A673 (cell line): ENCODE measurements at regions not wholly inside any gene's neighbourhood (a gene's known extent, or its start where the extent isn't known, plus 50 kb on each side); places are given as distances from the start of the nearest gene placed in this dataset.
"Not testable (repeated sequence)": the region's sequence is repeated elsewhere in the genome, so short reads cannot be mapped to it uniquely, and the experiment has no call there.

Source experiments
- BruUV-seq: library from RNA; stranded (reverse); fragments of 400-500 nt; replicated peaks from 2 replicates; lab custom pipeline; 2021; lab: Mats Ljungman, UMichigan
- CTCF ChIA-PET: fragments of 300-600 bp; sonication (Branson Sonifier 250); formaldehyde crosslinking; loops from one replicate; lab custom pipeline; 2022; ENCODE audit warnings: antibody characterized with exemption; lab: Charles Lee
- POLR2A ChIA-PET: fragments of 300-600 bp; sonication (Branson Sonifier 250); formaldehyde crosslinking; loops from one replicate; lab custom pipeline; 2022; ENCODE audit warnings: antibody characterized with exemption; ENCODE audit not compliant: low non-redundant PET; lab: Charles Lee
- DNase-seq: peaks from one replicate; pipeline ENCODE4 v3.0.0-alpha.2; 2015; ENCODE audit warnings: low spot score
- H3K27ac ChIP-seq: fragments of 200-600 bp; sonication (generic); 2 replicates; pipeline ENCODE4 v1.5.1; 2016; ENCODE audit warnings: mixed run types, low read depth, mild to moderate bottlenecking, mixed read lengths, antibody characterized with exemption, low read length; ENCODE audit not compliant: poor library complexity, severe bottlenecking
- H3K27me3 ChIP-seq: fragments of 200-600 bp; sonication (generic); replicated peaks from 2 replicates; pipeline ENCODE4 v1.6.1; 2017; ENCODE audit warnings: mixed run types, low read depth, mild to moderate bottlenecking, mixed read lengths, antibody characterized with exemption, low read length; ENCODE audit not compliant: insufficient read depth, poor library complexity
- H3K36me3 ChIP-seq: fragments of 200-600 bp; sonication (generic); 2 replicates; pipeline ENCODE4 v1.6.1; 2016; ENCODE audit warnings: mixed run types, mild to moderate bottlenecking, mixed read lengths, antibody characterized with exemption, low read length; ENCODE audit not compliant: insufficient read depth, poor library complexity, severe bottlenecking
- H3K4me1 ChIP-seq: fragments of 200-600 bp; sonication (generic); 2 replicates; pipeline ENCODE4 v1.6.1; 2017; ENCODE audit warnings: mixed run types, mild to moderate bottlenecking, mixed read lengths, antibody characterized with exemption, low read length; ENCODE audit not compliant: insufficient read depth, poor library complexity, severe bottlenecking
- H3K4me3 ChIP-seq: fragments of 200-600 bp; sonication (generic); 2 replicates; pipeline ENCODE4 v1.5.1; 2016; ENCODE audit warnings: low read depth, mixed run types, mild to moderate bottlenecking, mixed read lengths, low read length; ENCODE audit not compliant: poor library complexity, severe bottlenecking
- H3K9me3 ChIP-seq: fragments of 200-600 bp; sonication (generic); 2 replicates; pipeline ENCODE4 v1.6.1; 2016; ENCODE audit warnings: mixed run types, low read depth, mild to moderate bottlenecking, mixed read lengths, antibody characterized with exemption, low read length; ENCODE audit not compliant: poor library complexity, severe bottlenecking
- CTCF ChIP-seq: fragments of 300-800, 200-600 bp; sonication (generic); conservative IDR thresholded peaks from 2 replicates; pipeline ENCODE4 v1.5.1; 2017; ENCODE audit warnings: low read depth, mild to moderate bottlenecking, antibody characterized with exemption, low read length, moderate library complexity, mixed read lengths
- EZH2 ChIP-seq: fragments of 200-600 bp; sonication (generic); IDR thresholded peaks from 2 replicates; pipeline ENCODE4 v1.6.1; 2017; ENCODE audit warnings: borderline replicate concordance, low read depth, mild to moderate bottlenecking, mixed read lengths, antibody characterized with exemption, low read length; ENCODE audit not compliant: poor library complexity, severe bottlenecking
- intact Hi-C: fragments of 100-400 bp; cut with micrococcal nuclease; formaldehyde crosslinking; loops from one replicate; pipeline ENCODE4 v1.10.0; 2022; ENCODE audit not compliant: unreplicated experiment

GRCh38 chr1:30213936-30214335 lies 509.4 kb downstream of the MATN1 start:
- no peaks in the 10 kb centered on the region for H3K36me3 ChIP-seq
- TF ChIP-seq EZH2 (no peak), CTCF (no peak)
- no peaks in the 10 kb centered on the region for H3K27me3 ChIP-seq
- ChIA-PET POLR2A (no interaction called here), CTCF (no interaction called here)
- BruUV-seq: no TSS peak
- no peaks in the 10 kb centered on the region for H3K4me1 ChIP-seq
- H3K27ac ChIP-seq: no peak overlapping the region
- no peak overlapping the region for H3K4me3 ChIP-seq
- intact Hi-C loops: no loop called here
- DNase-seq: no peak
- H3K9me3 ChIP-seq: no peaks in the 10 kb centered on the region

GRCh38 chr1:30207962-30208361 lies 515.4 kb downstream of the MATN1 start:
- H3K4me3 ChIP-seq, H3K9me3 ChIP-seq, POLR2A ChIA-PET, intact Hi-C loops, H3K36me3 ChIP-seq, H3K27ac ChIP-seq, DNase-seq, CTCF ChIA-PET, BruUV-seq, H3K27me3 ChIP-seq, H3K4me1 ChIP-seq: not testable (repeated sequence)

- H3K4me3 ChIP-seq, H3K4me1 ChIP-seq, DNase-seq, BruUV-seq, H3K9me3 ChIP-seq, H3K36me3 ChIP-seq, POLR2A ChIA-PET, H3K27ac ChIP-seq, CTCF ChIA-PET, intact Hi-C loops, H3K27me3 ChIP-seq: not testable (repeated sequence)
These were observed 516.8 kb downstream of the MATN1 start for GRCh38 chr1:30206631-30207030.

GRCh38 chr1:30204916-30205315 lies 518.5 kb downstream of the MATN1 start:
- H3K27me3 ChIP-seq, H3K4me3 ChIP-seq, BruUV-seq, H3K4me1 ChIP-seq, CTCF ChIA-PET, H3K27ac ChIP-seq, DNase-seq, H3K36me3 ChIP-seq, intact Hi-C loops, POLR2A ChIA-PET: not testable (repeated sequence)
- peaks cover 14% of the 10 kb centered on the region for H3K9me3 ChIP-seq

GRCh38 chr1:30201015-30201414 lies 522.4 kb downstream of the MATN1 start:
- no peak overlapping the region for H3K27ac ChIP-seq
- no TSS peak for BruUV-seq
- H3K4me3 ChIP-seq: no peak overlapping the region
- H3K9me3 ChIP-seq: peaks cover 14% of the 10 kb centered on the region
- intact Hi-C loops: no loop called here
- POLR2A ChIA-PET: no interaction called here
- H3K36me3 ChIP-seq: no peaks in the 10 kb centered on the region
- no peaks in the 10 kb centered on the region for H3K27me3 ChIP-seq
- CTCF ChIA-PET: no interaction called here
- TF ChIP-seq CTCF (no peak), EZH2 (no peak)
- no peaks in the 10 kb centered on the region for H3K4me1 ChIP-seq
- DNase-seq: no peak
